ENCODE measurements at regions not wholly inside any gene's neighbourhood (a gene's known extent, or its start where the extent isn't known, plus 50 kb on each side); places are given as distances from the start of the nearest gene placed in this dataset.

GRCh38 chr11:70810133-70810532 lies 411.8 kb downstream of the CTTN start:
- no peak for DNase-seq

GRCh38 chr11:70810681-70811080 lies 412.4 kb downstream of the CTTN start:
- DNase-seq, result no peak

GRCh38 chr11:70811483-70811882 lies 413.2 kb downstream of the CTTN start:
- DNase-seq, result no peak

GRCh38 chr11:70811915-70812314 lies 413.6 kb downstream of the CTTN start:
- no peak for DNase-seq

- no peak for DNase-seq
Observed at GRCh38 chr11:70812472-70812871, 414.1 kb downstream of the CTTN start.

- DNase-seq, result no peak
Observed at GRCh38 chr11:70813651-70814050, 415.3 kb downstream of the CTTN start.

GRCh38 chr11:70815485-70815832 lies 417.1 kb downstream of the CTTN start:
- no peak for DNase-seq

- DNase-seq, result no peak
Observed at GRCh38 chr11:70816156-70816678, 417.9 kb downstream of the CTTN start.

GRCh38 chr11:70818351-70818750 lies 420.0 kb downstream of the CTTN start:
- no peak for DNase-seq

- DNase-seq, result no peak
Observed at GRCh38 chr11:70819022-70819421, 420.7 kb downstream of the CTTN start.

- DNase-seq, result no peak
Observed at GRCh38 chr11:70820311-70820710, 422.0 kb downstream of the CTTN start.

- no peak for DNase-seq
Observed at GRCh38 chr11:70820712-70821111, 422.4 kb downstream of the CTTN start.

GRCh38 chr11:70823771-70824170 lies 425.4 kb downstream of the CTTN start:
- no peak for DNase-seq

GRCh38 chr11:70824605-70825245 lies 426.4 kb downstream of the CTTN start:
- no peak for DNase-seq

- no peak for DNase-seq
Observed at GRCh38 chr11:70825893-70826540, 426.4 kb downstream of the SHANK2 start.

GRCh38 chr11:70826541-70827335 lies 425.6 kb downstream of the SHANK2 start:
- no peak for DNase-seq

GRCh38 chr11:70828593-70829082 lies 423.7 kb downstream of the SHANK2 start:
- no peak for DNase-seq

- DNase-seq, result peak; percentile 66
Observed at GRCh38 chr11:70829134-70829885, 423.1 kb downstream of the SHANK2 start.

GRCh38 chr11:70829886-70830272 lies 422.5 kb downstream of the SHANK2 start:
- DNase-seq, result no peak

GRCh38 chr11:70833011-70833410 lies 419.4 kb downstream of the SHANK2 start:
- no peak for DNase-seq

GRCh38 chr11:70833554-70833953 lies 418.8 kb downstream of the SHANK2 start:
- no peak for DNase-seq

- no peak for DNase-seq
Observed at GRCh38 chr11:70834277-70834940, 418.0 kb downstream of the SHANK2 start.
